LNCAP (cell line): ENCODE measurements at regions not wholly inside any gene's neighbourhood (a gene's known extent, or its start where the extent isn't known, plus 50 kb on each side); places are given as distances from the start of the nearest gene placed in this dataset.

Experiments
- TF ChIP-seq, protein P1 (sequence below): fragments of 450-650 bp; IDR thresholded peaks from 2 replicates; pipeline ENCODE4 v1.5.1; 2017; ENCODE audit warnings: mild to moderate bottlenecking

GRCh38 chr11:103548838-103549237 is 439.6 kb downstream of the DYNC2H1 start:
- TF ChIP-seq, protein P1, sequence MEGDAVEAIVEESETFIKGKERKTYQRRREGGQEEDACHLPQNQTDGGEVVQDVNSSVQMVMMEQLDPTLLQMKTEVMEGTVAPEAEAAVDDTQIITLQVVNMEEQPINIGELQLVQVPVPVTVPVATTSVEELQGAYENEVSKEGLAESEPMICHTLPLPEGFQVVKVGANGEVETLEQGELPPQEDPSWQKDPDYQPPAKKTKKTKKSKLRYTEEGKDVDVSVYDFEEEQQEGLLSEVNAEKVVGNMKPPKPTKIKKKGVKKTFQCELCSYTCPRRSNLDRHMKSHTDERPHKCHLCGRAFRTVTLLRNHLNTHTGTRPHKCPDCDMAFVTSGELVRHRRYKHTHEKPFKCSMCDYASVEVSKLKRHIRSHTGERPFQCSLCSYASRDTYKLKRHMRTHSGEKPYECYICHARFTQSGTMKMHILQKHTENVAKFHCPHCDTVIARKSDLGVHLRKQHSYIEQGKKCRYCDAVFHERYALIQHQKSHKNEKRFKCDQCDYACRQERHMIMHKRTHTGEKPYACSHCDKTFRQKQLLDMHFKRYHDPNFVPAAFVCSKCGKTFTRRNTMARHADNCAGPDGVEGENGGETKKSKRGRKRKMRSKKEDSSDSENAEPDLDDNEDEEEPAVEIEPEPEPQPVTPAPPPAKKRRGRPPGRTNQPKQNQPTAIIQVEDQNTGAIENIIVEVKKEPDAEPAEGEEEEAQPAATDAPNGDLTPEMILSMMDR = no peak

- TF ChIP-seq, protein P1 = no peak
These were observed 441.6 kb downstream of the DYNC2H1 start for GRCh38 chr11:103550811-103551210.

GRCh38 chr11:103552086-103552485 is 442.9 kb downstream of the DYNC2H1 start:
- TF ChIP-seq, protein P1 = no peak

DNA sequence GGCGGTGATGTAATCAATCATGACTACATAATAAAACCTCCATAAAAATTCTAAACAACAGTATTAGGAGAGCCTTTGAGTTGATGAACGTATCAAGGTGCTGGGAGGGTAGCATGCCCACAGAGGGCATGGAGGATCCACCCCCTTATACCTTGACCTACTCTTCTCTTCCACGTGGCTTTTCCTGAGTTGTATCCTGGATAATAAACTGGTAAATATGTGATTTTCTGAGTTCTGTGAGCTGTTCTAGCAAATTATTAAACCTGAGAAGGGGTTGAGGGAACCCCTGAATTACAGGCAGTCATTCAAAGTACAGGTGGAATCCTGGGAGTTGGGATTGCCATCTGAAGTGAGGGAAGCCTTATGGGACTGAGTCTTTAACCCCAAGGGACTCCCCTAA is 446.9 kb downstream of the DYNC2H1 start:
- TF ChIP-seq, protein P1 = no peak

DNA sequence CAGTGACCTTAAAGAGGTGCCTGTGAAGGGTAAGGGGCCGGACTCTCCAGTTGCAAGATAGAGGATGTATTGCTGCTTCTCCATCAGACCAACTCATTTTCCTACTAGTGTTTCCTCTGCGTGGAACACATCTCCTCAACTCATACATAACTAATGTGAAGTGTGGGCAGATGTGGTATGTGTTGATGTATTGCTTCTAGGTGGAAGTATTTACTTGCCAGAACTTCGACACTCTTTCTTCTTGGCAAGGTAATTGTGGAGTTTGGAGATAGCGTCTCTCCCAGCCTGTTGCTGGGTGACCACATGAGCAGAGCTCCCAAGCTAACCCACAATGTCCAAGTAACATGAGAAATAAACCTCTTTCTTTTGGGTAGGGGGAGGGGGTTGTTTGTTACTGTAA is 456.9 kb downstream of the DYNC2H1 start:
- TF ChIP-seq, protein P1 = no peak

- TF ChIP-seq, protein P1 = no peak
These were observed 454.7 kb upstream of the DDI1 start for GRCh38 chr11:103581760-103582159.

DNA sequence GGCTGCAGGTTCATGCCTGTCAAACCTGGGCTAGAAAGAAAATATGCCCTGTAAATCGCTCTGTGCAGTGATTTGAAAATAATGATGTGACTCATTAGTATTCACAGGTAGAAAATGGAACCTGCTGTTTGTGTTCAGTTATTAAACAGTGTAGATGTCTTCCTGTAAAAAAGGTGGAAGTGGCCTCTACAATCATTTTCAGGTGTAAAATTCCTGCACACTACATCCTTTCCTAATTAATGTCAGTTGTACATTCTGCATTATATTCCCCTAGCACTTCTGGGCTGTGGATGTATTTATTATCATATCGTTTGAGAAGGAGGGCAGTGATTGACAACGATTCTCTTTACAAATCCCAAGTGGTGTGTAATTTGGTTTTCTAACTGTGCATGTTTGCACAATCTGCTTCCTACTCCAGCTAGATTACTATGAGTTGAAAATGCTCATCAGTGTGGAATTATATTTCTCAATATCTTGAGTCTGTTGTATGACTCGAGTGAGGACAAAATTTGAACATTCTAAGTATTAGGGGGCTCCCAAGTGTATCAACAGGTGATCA is 454.0 kb upstream of the DDI1 start:
- TF ChIP-seq, protein P1 = no peak

- TF ChIP-seq, protein P1 = no peak
These were observed 452.4 kb upstream of the DDI1 start for GRCh38 chr11:103584021-103584420.
